ENCODE measurements at regions not wholly inside any gene's neighbourhood (a gene's known extent, or its start where the extent isn't known, plus 50 kb on each side); places are given as distances from the start of the nearest gene placed in this dataset.

DNA sequence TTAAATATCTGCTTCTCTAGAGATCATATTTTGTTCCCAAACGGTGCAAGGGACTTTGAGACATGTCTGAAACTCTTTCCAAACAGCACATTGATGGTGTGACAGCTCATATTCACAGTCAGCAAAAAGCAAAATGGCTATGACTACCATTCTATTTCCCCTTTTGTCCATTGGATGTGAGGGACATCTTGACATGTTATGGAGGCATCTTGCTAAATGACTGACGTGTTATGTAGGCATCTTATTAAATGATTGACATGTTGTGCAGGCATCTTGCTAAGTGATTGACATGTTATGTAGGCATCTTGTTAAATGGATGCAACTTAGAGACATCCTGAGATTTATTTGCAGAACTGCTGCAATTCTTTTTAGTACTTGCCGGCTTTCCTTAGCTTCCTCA is 255.8 kb downstream of the DLL1 start:
- no peak overlapping the region for H3K4me2 ChIP-seq (ENCODE audit: insufficient read depth, low read length, poor library complexity, severe bottlenecking)
- peaks cover 0 to 9% of the 10 kb centered on the region in 2 donors for H3K4me1 ChIP-seq (ENCODE audit: control insufficient read depth in 2 of 2, insufficient read depth in 1 of 2, low read depth in 1 of 2, low read length in 2 of 2)
- H2BK5ac ChIP-seq (ENCODE audit: low read length): no peak overlapping the region
- no peaks in the 10 kb centered on the region for H3K27me3 ChIP-seq (ENCODE audit: control insufficient read depth in 3 of 3, insufficient read depth in 3 of 3, low read depth in 1 of 3, low read length in 3 of 3)
- no peaks in the 10 kb centered on the region for H3K36me3 ChIP-seq (replicated peaks in 1 of 2; ENCODE audit: control insufficient read depth in 2 of 2, insufficient read depth in 2 of 2, low read length in 2 of 2)
- no peak overlapping the region for H3K18ac ChIP-seq (ENCODE audit: low read length)
- WGBS, 2 donors (ENCODE audit: extremely low coverage in 2 of 2, insufficient read length in 2 of 2, insufficient replicate concordance in 1 of 2): no CpG with 5 or more reads among the region's 3 CpGs
- no peak overlapping the region for H2AK5ac ChIP-seq (ENCODE audit: low read depth, low read length)
- no peak overlapping the region for H3K23ac ChIP-seq (ENCODE audit: low read depth, low read length, poor library complexity)
- H3K4me3 ChIP-seq (ENCODE audit: low read length in 2 of 2): no peak overlapping the region
- no peak overlapping the region for H4K91ac ChIP-seq (ENCODE audit: low read depth, low read length, poor library complexity)
- H3K27ac ChIP-seq (replicated peaks; ENCODE audit: low read length): no peak overlapping the region
- no peak for DNase-seq (ENCODE audit: low spot score)
- H2AFZ ChIP-seq (ENCODE audit: low read length): no peak overlapping the region
- H4K8ac ChIP-seq (ENCODE audit: low read depth, low read length): no peak overlapping the region
- no peak overlapping the region for H2BK12ac ChIP-seq (ENCODE audit: low read length)
- no peak overlapping the region for H3K9ac ChIP-seq (ENCODE audit: low read depth, low read length, poor library complexity)
- H3K79me1 ChIP-seq (ENCODE audit: low read depth, low read length): no peaks in the 10 kb centered on the region
- no peak overlapping the region for H3K14ac ChIP-seq (ENCODE audit: low read length)
- H3K9me3 ChIP-seq (replicated peaks in 1 of 2; ENCODE audit: control insufficient read depth in 2 of 2, insufficient read depth in 1 of 2, low read depth in 1 of 2, low read length in 2 of 2): peaks cover 0 to 5% of the 10 kb centered on the region in 2 donors
- H2BK120ac ChIP-seq (ENCODE audit: low read depth, low read length): no peak overlapping the region
- H3K4ac ChIP-seq (ENCODE audit: low read length): no peak overlapping the region
- H2BK15ac ChIP-seq (ENCODE audit: low read length): no peak overlapping the region

- Histone ChIP-seq H3K14ac (ENCODE audit: low read length) (no peak overlapping the region), H3K4me3 (ENCODE audit: low read length in 2 of 2) (no peak overlapping the region), H3K9me3 (replicated peaks in 1 of 2; ENCODE audit: control insufficient read depth in 2 of 2, insufficient read depth in 1 of 2, low read depth in 1 of 2, low read length in 2 of 2) (peaks cover 0 to 5% of the 10 kb centered on the region in 2 donors), H2AK5ac (ENCODE audit: low read depth, low read length) (peak overlapping the region; percentile 87), H2AFZ (ENCODE audit: low read length) (no peak overlapping the region), H4K8ac (ENCODE audit: low read depth, low read length) (no peak overlapping the region), H3K36me3 (replicated peaks in 1 of 2; ENCODE audit: control insufficient read depth in 2 of 2, insufficient read depth in 2 of 2, low read length in 2 of 2) (no peaks in the 10 kb centered on the region), H3K23ac (ENCODE audit: low read depth, low read length, poor library complexity) (no peak overlapping the region), H2BK120ac (ENCODE audit: low read depth, low read length) (no peak overlapping the region), H3K79me1 (ENCODE audit: low read depth, low read length) (no peaks in the 10 kb centered on the region), H3K9ac (ENCODE audit: low read depth, low read length, poor library complexity) (no peak overlapping the region), H3K4me1 (ENCODE audit: control insufficient read depth in 2 of 2, insufficient read depth in 1 of 2, low read depth in 1 of 2, low read length in 2 of 2) (peaks cover 0 to 9% of the 10 kb centered on the region in 2 donors), H3K4ac (ENCODE audit: low read length) (no peak overlapping the region), H3K18ac (ENCODE audit: low read length) (peak overlapping the region; percentile 35), H3K4me2 (ENCODE audit: insufficient read depth, low read length, poor library complexity, severe bottlenecking) (no peak overlapping the region), H4K91ac (ENCODE audit: low read depth, low read length, poor library complexity) (no peak overlapping the region), H2BK5ac (ENCODE audit: low read length) (peak overlapping the region; percentile 60), H2BK15ac (ENCODE audit: low read length) (no peak overlapping the region), H3K27ac (replicated peaks; ENCODE audit: low read length) (no peak overlapping the region), H3K27me3 (ENCODE audit: control insufficient read depth in 3 of 3, insufficient read depth in 3 of 3, low read depth in 1 of 3, low read length in 3 of 3) (no peaks in the 10 kb centered on the region), H2BK12ac (ENCODE audit: low read length) (no peak overlapping the region)
- no CpG with 5 or more reads among the region's 12 CpGs for WGBS, 2 donors (ENCODE audit: extremely low coverage in 2 of 2, insufficient read length in 2 of 2, insufficient replicate concordance in 1 of 2)
- no peak for DNase-seq (ENCODE audit: low spot score)
Measured at GRCh38 chr6:170034294-170034693, 256.6 kb downstream of the DLL1 start.

DNA sequence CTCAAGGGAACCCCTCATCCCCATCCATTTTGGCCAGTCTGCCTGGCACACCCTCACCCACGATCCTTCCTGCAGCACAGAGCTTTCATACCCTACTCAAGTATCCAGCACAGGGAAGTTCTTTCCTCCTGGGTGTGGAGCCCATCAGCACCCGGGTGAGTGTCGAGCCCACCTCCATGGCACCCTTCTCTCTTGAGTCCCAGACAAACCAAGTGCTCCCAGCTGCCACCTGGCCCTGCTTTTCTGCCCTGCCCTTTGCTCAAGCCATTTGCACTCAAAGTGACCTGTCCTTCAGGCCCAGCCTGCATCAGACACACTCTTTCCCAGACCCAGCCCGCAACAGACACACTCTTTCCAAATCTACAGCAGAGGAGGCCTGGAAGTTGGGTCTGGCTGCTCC is 257.2 kb downstream of the DLL1 start:
- no peak overlapping the region for H3K14ac ChIP-seq (ENCODE audit: low read length)
- peaks cover 0 to 5% of the 10 kb centered on the region in 2 donors for H3K9me3 ChIP-seq (replicated peaks in 1 of 2; ENCODE audit: control insufficient read depth in 2 of 2, insufficient read depth in 1 of 2, low read depth in 1 of 2, low read length in 2 of 2)
- H3K9ac ChIP-seq (ENCODE audit: low read depth, low read length, poor library complexity): no peak overlapping the region
- H3K4me2 ChIP-seq (ENCODE audit: insufficient read depth, low read length, poor library complexity, severe bottlenecking): no peak overlapping the region
- no peak overlapping the region for H2AK5ac ChIP-seq (ENCODE audit: low read depth, low read length)
- no peak overlapping the region for H3K23ac ChIP-seq (ENCODE audit: low read depth, low read length, poor library complexity)
- no peak overlapping the region for H2BK15ac ChIP-seq (ENCODE audit: low read length)
- H2AFZ ChIP-seq (ENCODE audit: low read length): no peak overlapping the region
- H3K79me1 ChIP-seq (ENCODE audit: low read depth, low read length): no peaks in the 10 kb centered on the region
- no peak overlapping the region for H3K27ac ChIP-seq (replicated peaks; ENCODE audit: low read length)
- no peak overlapping the region for H4K8ac ChIP-seq (ENCODE audit: low read depth, low read length)
- no peaks in the 10 kb centered on the region for H3K36me3 ChIP-seq (replicated peaks in 1 of 2; ENCODE audit: control insufficient read depth in 2 of 2, insufficient read depth in 2 of 2, low read length in 2 of 2)
- peak overlapping the region; percentile 30 for H2BK12ac ChIP-seq (ENCODE audit: low read length)
- H2BK120ac ChIP-seq (ENCODE audit: low read depth, low read length): no peak overlapping the region
- no peak overlapping the region for H3K4me3 ChIP-seq (ENCODE audit: low read length in 2 of 2)
- peaks cover 0 to 9% of the 10 kb centered on the region in 2 donors for H3K4me1 ChIP-seq (ENCODE audit: control insufficient read depth in 2 of 2, insufficient read depth in 1 of 2, low read depth in 1 of 2, low read length in 2 of 2)
- H3K18ac ChIP-seq (ENCODE audit: low read length): peak overlapping the region; percentile 5
- no peak overlapping the region for H3K4ac ChIP-seq (ENCODE audit: low read length)
- H4K91ac ChIP-seq (ENCODE audit: low read depth, low read length, poor library complexity): no peak overlapping the region
- no CpG with 5 or more reads among the region's 4 CpGs for WGBS, 2 donors (ENCODE audit: extremely low coverage in 2 of 2, insufficient read length in 2 of 2, insufficient replicate concordance in 1 of 2)
- peak overlapping the region; percentile 60 for H2BK5ac ChIP-seq (ENCODE audit: low read length)
- no peaks in the 10 kb centered on the region for H3K27me3 ChIP-seq (ENCODE audit: control insufficient read depth in 3 of 3, insufficient read depth in 3 of 3, low read depth in 1 of 3, low read length in 3 of 3)
- no peak for DNase-seq (ENCODE audit: low spot score)

DNA sequence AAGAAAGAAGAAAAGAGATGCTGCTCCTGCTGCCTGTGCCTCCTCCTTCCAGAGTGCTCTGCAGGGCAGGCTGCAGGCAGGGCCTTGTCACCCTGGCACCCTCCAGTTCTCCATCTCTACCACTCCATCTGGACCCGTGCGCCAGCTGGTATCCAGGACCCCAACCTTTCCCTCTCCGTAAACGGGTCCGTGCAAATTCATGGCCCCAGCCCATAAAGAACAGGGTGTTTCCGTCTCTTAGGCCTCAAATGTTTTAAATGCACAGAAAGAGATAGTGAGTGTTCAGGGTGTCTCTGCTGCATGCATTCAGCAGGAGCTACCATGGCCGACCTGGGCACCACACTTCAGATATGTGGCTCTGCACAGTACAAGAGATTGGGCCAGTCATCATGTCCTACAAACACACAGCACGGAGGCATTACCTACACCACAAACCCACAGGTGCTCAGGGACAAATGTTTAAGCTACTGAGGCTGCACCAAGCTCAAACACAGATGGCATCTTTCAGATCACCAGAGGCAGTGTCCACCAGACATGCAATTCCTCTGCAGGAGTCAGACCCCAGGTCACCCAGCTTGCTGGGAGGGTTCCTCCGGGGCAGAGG is 258.1 kb downstream of the DLL1 start:
- no peak overlapping the region for H4K8ac ChIP-seq (ENCODE audit: low read depth, low read length)
- no peaks in the 10 kb centered on the region for H3K79me1 ChIP-seq (ENCODE audit: low read depth, low read length)
- peak overlapping the region; percentile 2 for H3K23ac ChIP-seq (ENCODE audit: low read depth, low read length, poor library complexity)
- no peak for DNase-seq (ENCODE audit: low spot score)
- no CpG with 5 or more reads among the region's 9 CpGs for WGBS, 2 donors (ENCODE audit: extremely low coverage in 2 of 2, insufficient read length in 2 of 2, insufficient replicate concordance in 1 of 2)
- H3K14ac ChIP-seq (ENCODE audit: low read length): no peak overlapping the region
- H3K4ac ChIP-seq (ENCODE audit: low read length): no peak overlapping the region
- H3K27ac ChIP-seq (replicated peaks; ENCODE audit: low read length): no peak overlapping the region
- H3K18ac ChIP-seq (ENCODE audit: low read length): peak overlapping the region; percentile 45
- no peak overlapping the region for H2BK12ac ChIP-seq (ENCODE audit: low read length)
- H3K4me1 ChIP-seq (ENCODE audit: control insufficient read depth in 2 of 2, insufficient read depth in 1 of 2, low read depth in 1 of 2, low read length in 2 of 2): peaks cover 0 to 9% of the 10 kb centered on the region in 2 donors
- peak overlapping the region; percentile 75 for H2BK15ac ChIP-seq (ENCODE audit: low read length)
- no peak overlapping the region for H3K4me2 ChIP-seq (ENCODE audit: insufficient read depth, low read length, poor library complexity, severe bottlenecking)
- no peak overlapping the region for H2AFZ ChIP-seq (ENCODE audit: low read length)
- no peak overlapping the region for H4K91ac ChIP-seq (ENCODE audit: low read depth, low read length, poor library complexity)
- H2AK5ac ChIP-seq (ENCODE audit: low read depth, low read length): peak overlapping the region; percentile 91
- no peaks in the 10 kb centered on the region for H3K27me3 ChIP-seq (ENCODE audit: control insufficient read depth in 3 of 3, insufficient read depth in 3 of 3, low read depth in 1 of 3, low read length in 3 of 3)
- H2BK5ac ChIP-seq (ENCODE audit: low read length): peak overlapping the region; percentile 70
- no peaks in the 10 kb centered on the region for H3K36me3 ChIP-seq (replicated peaks in 1 of 2; ENCODE audit: control insufficient read depth in 2 of 2, insufficient read depth in 2 of 2, low read length in 2 of 2)
- H3K4me3 ChIP-seq (ENCODE audit: low read length in 2 of 2): peak overlapping the region in 1 of 2 donors; percentile 24
- H3K9me3 ChIP-seq (replicated peaks in 1 of 2; ENCODE audit: control insufficient read depth in 2 of 2, insufficient read depth in 1 of 2, low read depth in 1 of 2, low read length in 2 of 2): peaks cover 0 to 5% of the 10 kb centered on the region in 2 donors
- H3K9ac ChIP-seq (ENCODE audit: low read depth, low read length, poor library complexity): no peak overlapping the region
- peak overlapping the region; percentile 56 for H2BK120ac ChIP-seq (ENCODE audit: low read depth, low read length)
